CD4-positive, alpha-beta T cell treated with Interleukin-15 for 4 hours (primary cell): ENCODE measurements at regions not wholly inside any gene's neighbourhood (a gene's known extent, or its start where the extent isn't known, plus 50 kb on each side); places are given as distances from the start of the nearest gene placed in this dataset.

Source experiments
- DNase-seq: peaks from one replicate; pipeline ENCODE4 v3.0.0-alpha.2; 2020; ENCODE audit warnings: low spot score

DNA sequence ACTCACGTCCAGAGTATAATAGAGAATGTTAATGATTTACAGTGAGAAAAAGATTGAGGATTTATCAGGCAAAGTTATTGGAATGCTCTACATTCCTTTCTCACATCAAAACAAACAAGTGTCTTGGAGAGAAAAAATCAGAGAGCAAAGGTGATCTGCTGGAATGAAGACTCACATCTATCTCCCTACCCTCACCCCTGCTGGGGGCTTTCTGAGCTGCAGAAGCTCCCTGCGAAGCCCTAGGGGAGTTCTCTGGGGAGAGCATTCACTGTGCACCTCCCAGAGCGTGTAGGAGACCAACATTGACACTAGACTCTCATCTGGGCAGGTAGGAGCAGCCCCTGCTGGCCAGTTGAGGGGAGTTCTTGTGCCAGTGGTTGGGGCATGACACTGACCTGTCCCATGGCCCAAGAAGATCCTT lies 76.6 kb upstream of the ADAMTS16 start:
- DNase-seq: no peak

DNA sequence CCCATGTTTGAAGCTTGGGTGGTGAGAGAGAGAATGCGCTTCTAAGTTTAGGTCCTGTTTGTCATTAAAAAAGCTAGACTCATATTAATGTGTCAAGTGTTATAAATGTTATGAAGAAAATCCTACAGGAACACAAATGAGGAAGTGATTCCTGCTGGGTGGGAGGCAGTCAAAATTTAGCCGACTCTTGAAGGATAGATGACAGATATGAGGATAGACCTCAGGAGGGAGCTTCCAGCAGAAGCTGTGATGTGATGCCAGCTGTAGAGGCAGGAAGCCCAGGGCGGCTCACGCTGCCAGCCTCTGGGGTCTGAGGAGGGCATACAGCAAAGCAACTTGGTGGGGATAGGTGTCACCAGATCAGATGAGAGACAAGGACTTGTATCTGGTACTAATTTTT lies 74.7 kb upstream of the ADAMTS16 start:
- DNase-seq: no peak

- no peak for DNase-seq
These were observed 73.6 kb upstream of the ADAMTS16 start for GRCh38 chr5:5066276-5067186.

GRCh38 chr5:5069851-5070250 lies 70.3 kb upstream of the ADAMTS16 start:
- DNase-seq: no peak

DNA sequence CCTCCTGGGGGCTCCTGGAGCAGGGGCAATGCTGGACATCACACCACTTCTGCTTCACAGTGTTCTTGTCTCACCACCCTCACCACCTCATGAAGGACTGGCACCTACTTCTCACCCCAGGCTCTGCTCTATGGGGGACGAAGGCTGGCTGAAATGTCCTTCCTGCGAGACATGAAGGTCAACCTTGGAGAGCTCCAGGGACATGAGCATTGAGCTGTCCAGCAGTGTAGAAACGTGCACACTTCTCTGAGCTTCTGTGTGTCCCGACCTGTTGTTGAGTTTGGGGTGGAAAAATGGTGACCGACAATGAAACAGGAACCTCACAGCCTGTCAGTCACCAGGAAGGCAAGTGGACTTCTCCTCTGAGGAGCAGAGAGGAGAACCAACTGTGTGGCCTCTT lies 68.6 kb upstream of the ADAMTS16 start:
- DNase-seq: no peak

DNA sequence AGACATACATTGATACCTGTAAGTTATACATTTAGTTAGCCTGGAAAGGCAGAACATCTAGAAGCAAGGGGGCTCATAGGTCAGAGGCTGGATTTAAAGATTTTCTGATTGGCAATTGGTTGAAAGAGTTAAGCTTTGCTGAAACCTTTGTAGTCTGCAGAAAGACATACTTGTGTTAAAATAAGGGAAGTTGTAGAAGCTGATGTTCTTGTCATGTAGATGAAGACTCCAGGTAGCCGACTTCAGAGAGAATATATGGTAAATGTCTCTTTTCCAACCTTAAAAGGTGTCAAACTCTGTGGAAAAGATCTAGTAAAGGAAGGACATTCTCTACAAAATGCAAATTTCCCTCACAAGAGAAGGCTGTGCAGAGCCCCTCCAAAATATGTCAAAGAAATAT lies 62.9 kb upstream of the ADAMTS16 start:
- DNase-seq: no peak

DNA sequence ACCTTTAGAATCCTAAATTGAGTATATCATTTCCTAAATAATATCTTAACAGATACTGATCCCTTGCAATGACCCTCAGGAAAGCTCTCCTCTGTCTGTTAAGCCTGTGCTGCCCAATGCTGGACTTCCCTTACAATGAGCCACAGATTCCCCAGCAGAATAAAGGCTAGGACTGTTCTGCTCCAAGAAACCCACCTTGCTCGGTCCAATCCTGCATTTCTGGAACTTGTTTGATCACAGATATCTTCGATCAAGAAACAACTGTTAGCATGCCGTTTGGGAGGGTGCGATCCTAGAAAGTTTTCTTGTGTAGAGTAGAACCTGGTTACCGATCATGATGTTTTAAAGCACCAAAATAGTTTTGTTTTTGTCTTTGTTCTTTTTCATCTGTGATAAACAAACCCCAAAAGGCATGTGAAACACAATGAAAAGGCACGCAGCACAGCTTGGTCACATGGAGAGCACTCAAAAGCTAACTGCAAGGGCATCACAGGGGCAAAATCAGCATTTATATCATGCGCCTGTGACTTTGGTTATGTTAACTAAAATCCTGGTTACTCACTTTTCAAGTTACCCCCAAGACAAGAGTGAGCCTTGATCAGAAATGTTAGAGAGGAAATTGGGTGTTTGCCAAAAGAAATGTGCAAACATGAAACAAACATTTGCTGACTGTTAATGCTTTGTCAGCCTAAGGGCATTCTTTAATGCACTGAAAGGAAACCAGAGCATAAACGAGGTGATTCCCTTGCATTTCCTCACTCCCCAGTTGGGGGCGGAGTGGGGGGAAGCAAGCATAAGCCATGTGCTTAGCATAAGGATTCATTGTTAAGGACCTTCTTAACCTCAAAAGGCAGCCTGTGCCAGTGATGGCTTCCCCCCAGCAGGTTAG lies 61.9 kb upstream of the ADAMTS16 start:
- DNase-seq: no peak

DNA sequence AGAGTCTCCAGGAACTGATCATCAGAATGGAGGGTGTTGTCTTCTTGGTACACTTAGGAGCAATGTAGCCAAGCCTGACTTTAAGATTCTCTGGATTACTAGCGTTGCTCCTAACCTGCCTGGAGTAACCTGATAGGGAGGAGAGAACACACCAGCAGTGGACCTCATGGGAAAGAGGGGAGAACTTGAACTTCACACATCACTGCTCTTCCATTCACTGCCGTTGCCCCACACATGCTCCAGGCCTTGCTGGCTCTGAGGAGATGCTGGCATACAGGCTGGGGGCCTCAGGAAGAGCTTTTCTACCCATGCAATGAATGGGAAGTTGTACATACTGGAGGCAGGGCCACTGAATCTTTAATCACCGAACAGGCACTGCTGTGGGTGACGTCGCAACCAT lies 60.3 kb upstream of the ADAMTS16 start:
- DNase-seq: no peak

- no peak for DNase-seq
These were observed 59.3 kb upstream of the ADAMTS16 start for GRCh38 chr5:5080790-5081189.

GRCh38 chr5:5085381-5085780 lies 54.7 kb upstream of the ADAMTS16 start:
- DNase-seq: no peak

DNA sequence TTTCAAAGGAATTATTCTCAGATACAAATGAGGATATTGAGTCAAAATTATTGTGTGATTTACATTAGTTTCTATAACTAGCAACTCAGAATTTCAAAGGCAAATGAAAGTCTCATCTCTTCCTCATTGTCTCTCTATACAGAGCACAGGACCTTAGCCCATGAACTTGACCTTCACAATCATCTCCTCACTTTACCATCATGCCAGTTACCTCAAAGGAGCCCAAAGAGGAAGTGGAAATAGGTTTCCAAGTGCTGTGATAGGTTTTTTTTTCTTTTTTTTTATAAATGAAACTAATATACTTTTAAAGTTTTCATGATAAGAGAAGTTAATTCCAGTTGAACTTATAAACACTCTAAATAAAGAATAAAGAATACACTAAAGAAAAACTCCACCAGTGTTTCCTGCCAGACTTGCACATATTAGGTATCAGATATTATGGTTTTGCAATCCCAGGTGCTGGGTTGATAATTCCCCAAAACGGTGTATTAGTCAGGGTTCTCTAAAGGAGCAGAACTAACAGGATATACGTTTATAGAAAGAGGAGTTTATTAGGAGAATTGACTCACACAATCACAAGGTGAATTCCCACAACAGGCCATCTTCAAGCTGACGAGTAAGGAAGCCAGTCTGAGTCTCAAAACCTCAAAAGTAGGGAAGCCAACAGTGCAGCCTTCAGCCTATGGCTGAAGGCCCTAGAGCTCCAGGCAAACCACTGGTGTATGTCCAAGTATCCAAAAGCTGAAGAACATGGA lies 50.1 kb upstream of the ADAMTS16 start:
- no peak for DNase-seq
